HG03045 (cell line): ENCODE measurements at regions not wholly inside any gene's neighbourhood (a gene's known extent, or its start where the extent isn't known, plus 50 kb on each side); places are given as distances from the start of the nearest gene placed in this dataset.
"Not testable (repeated sequence)": the region's sequence is repeated elsewhere in the genome, so short reads cannot be mapped to it uniquely, and the experiment has no call there.

ENCODE experiments used
- ATAC-seq: cut with Tn5 transposase; IDR thresholded peaks from one replicate; pipeline ENCODE4 v1.9.1; 2021; ENCODE audit warnings: mild to moderate bottlenecking, moderate library complexity; ENCODE audit not compliant: unreplicated experiment

DNA sequence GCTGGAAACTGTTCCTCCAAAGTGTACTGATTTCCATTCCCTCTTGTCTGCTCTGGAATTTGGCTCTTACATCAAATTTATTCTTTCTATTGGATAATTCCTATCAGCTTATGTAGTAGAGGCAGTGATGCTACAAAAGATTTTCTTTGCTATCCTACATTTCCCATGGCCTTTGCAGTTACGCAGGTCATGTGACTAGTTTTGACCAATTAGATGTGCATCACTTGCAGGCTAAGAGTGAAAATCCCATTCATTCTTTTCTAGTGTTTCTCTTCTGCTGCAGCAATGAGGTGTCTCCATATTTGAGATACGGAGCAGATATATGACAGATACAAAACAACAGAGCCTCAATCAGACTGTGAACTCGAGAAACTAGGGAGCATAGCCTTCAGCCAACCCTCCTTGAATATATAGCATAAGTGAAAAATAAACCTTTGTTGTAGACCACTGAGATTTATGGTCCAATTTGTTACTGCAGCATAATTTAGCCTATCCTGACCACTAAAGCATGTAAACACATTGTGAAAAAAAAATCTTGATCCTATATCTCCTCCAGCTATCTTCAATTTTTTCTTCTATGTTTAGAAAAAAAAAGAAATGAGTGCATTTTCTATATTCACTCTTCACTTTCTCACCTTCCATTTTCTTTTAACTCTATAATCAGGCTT lies 102.0 kb downstream of the HNMT start:
- ATAC-seq = no peak

- ATAC-seq = no peak
Measured at GRCh38 chr2:138066841-138067240, 102.6 kb downstream of the HNMT start.

GRCh38 chr2:138068669-138069068 lies 104.4 kb downstream of the HNMT start:
- ATAC-seq = not testable (repeated sequence)

GRCh38 chr2:138071042-138071719 lies 106.9 kb downstream of the HNMT start:
- ATAC-seq = not testable (repeated sequence)

DNA sequence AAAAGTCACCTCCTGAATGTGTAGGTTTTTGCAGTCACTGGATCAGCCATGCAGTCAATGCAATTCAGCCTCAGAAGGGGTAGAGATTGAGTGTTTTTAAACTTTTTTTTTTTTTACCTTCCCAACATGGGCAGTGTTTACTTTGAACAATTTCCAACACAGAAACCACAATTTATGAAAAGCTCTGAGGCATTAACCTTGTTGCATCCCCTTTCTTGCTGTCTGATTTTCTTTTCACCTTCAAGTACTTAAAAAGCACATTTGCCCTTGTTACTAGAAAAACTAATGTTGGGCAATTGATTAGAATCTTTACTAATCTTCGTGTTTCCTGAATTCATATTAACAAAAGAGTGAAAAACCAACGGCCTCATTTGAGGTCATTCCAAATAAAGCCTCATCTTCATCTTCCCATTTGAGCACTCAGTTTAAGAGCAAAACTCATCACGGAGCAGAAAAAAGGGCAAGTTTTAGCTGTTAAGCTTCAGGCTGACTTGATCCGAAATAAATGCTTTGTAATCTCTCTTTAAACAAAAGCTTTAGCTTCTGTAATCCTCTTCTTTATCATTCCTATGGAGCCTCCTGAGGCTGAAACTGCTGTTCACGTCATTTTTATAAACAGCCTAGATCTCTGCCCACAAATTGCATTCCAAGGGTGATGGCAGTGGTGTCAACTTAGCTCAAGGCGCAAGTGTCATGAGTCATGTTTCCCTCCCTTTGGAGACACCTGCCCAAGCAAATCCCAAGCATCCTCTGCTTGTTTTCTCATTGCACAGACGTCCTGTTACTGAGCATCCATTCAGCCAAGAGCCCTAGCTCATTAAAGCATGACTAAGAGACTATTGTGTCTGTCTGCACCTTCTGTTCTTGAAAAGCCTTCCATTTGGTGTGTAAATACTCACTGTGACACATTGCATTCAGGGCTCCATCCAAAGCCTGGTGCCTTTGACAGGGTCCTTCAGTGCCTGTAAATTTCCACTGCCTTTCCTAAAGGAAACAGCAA lies 107.7 kb downstream of the HNMT start:
- ATAC-seq = no peak

GRCh38 chr2:138078153-138078552 lies 113.9 kb downstream of the HNMT start:
- no peak for ATAC-seq

DNA sequence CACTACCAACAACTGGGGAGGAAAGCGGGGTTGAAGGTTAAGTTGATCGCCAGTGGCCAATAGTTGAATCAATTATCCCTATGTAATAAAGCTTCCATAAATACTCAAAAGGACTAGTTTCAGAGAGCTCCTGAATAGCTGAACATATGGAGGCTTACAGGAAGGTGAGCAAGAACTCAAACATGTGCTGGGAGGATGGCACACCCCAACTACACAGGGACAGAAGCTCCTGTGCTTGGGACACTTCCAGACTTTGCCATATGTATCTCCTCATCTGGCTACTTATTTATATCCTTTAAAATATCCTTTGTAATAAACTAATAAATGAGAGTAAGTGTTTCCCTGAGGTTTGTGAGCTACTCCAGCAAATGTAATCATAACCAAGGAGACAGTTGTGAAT lies 115.7 kb downstream of the HNMT start:
- ATAC-seq = no peak

- no peak for ATAC-seq
Measured at GRCh38 chr2:138081225-138082073, 117.2 kb downstream of the HNMT start.

GRCh38 chr2:138084206-138084605 lies 119.9 kb downstream of the HNMT start:
- no peak for ATAC-seq

DNA sequence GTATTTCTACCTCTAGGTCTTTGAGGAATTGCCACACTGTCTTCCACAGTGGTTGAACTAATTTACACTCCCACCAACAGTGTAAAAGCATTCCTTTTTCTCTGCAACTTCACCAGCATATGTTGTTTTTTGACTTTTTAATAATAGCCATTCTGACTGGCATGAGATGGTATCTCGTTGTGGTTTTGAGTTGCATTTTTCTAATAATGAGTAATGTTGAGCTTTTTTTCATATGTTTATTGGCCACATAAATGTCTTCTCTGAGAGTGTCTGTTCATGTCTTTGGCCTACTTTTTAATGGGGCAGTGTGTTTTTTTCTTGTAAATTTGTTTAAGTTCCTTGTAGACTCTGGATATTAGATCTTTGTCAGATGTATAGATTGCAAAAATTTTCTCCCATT lies 121.2 kb downstream of the HNMT start:
- not testable (repeated sequence) for ATAC-seq

- ATAC-seq = no peak
Measured at GRCh38 chr2:138086576-138086975, 122.3 kb downstream of the HNMT start.

DNA sequence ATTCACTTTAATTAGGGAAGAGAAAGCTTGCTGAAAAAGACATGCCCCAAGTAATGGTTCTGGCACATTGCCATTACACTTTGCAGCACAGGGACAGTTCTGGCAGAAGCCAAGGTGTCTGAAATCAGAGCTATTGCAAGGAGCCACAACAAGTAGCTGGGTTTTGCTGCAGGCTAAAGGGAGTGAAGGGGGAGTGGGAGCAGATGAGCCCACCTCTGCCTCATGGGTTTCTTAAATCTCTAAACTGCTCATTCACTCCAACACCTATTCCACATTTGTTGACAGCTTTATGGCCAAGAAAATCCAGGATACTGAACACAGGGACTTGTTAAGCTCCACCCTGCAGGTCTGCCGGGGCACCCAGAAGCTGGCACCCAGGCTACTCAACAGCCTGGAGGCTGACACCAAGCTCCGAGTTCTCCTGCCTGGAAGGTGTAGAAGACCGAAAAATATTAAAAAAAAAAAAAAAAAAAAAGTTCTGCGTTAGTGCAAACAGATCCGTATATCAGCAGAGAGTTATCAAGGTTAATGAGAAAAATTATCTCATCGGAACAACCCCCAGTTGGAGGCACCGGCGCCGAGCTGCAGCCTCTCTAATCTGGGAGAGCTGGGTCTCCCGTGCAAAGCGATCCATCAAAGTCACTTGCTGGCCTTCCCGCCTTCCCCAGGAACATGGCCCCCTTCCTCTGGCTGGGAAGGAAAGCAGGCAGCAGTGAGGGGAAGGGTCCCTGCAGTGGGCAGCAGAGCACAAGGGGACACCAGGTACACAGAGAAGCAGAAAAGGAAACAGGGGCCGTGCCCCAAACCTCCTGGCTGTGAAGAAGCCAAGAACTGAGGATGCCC lies 123.7 kb downstream of the HNMT start:
- no peak for ATAC-seq

DNA sequence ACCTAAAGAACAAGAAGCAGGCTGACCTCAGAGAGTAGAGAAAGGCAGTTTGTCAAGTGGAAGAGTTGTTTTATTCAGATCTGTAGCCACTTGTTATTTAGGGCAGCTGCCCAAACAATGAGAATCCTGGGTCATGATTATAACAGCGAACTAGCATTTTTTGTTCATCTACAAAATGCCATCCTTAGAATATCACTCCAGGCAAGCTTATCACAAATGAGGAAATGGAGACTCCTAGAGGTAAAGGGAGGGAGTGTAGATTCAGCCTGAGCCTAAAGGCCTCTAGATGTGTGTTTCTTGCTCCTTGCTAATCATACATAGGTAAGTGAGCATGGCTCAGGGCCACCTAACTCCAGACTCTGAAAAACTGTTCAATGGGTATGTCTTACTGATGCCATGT lies 126.1 kb downstream of the HNMT start:
- ATAC-seq = no peak

DNA sequence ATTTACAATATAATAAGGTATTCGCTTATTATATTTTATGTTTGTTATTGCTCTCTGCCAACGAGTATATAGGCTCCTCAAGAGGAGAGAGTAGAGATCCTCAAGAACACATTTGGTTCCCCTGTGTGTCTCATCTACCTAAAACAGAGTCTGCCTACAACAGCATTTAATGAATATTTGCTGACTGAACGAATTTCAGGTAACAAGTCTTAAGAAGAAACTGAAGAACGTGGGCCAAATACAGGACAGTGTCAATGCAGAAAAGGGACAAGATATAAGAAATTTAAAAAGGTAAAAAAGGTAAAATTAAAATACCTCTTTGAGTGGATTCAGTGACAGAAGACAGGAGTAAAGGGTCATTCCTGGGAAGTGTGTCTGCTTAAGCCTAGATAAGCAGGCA lies 129.2 kb downstream of the HNMT start:
- no peak for ATAC-seq

DNA sequence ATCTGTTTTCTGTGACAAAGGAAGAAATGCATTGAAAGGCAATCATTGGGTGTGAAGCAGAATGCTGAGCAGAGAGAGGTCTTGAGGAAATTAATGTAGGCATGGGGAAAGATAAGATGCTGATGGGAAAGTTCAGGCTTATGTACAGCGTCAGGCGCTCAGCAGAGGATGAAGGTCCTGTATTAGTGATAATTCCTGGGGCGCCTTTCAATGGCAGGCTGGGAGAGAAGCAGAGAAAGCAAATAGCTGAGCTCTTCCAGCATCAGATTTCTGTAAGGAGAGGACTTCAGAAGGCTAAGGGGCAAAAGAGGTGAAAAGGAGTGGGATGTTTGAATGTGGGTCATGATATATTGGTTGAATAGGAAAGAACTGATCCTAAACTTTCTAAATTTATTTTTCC lies 129.8 kb downstream of the HNMT start:
- ATAC-seq = no peak

- ATAC-seq = no peak
Measured at GRCh38 chr2:138095336-138095735, 131.1 kb downstream of the HNMT start.

- ATAC-seq = not testable (repeated sequence)
Measured at GRCh38 chr2:138099288-138099687, 135.0 kb downstream of the HNMT start.

DNA sequence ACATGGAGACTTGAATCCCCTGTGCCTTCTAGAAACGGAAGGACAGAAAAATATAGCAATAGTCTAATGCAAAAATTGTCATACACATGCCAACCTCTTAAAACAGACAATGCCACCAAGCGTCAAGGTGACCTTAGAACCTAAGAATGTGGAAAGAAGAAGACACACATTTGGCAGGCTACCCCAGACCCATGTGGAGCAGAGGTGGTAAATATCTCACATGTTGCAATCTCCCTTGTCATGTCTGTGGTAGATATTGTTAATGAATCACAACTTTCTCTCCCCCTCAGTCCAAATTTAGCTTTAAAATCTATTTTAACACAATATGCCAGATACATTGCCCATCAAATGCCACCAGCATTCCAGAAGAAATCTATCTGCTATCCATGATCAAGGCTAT lies 137.4 kb downstream of the HNMT start:
- ATAC-seq = no peak

GRCh38 chr2:138102664-138103063 lies 138.4 kb downstream of the HNMT start:
- ATAC-seq = no peak

DNA sequence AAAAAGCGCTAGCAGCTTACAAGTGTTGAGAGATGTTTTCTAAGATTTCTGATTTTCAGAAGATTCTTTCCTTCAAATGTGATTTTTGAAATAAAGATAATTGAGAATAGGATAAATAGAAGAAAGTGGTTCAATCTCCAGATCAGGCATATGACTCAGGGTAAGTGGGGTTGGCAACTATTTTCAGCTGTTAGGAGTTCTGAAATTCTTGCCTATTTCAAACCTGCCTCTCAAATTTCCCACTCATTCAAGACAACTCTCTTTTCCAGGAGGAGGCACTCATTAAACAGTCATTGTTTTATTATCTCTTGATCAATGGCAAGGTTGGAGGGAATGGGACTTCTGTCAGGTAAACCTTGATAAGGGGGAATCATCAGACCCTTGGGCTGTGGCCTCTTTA lies 138.9 kb downstream of the HNMT start:
- no peak for ATAC-seq
